HG03097 (cell line): ENCODE measurements at regions not wholly inside any gene's neighbourhood (a gene's known extent, or its start where the extent isn't known, plus 50 kb on each side); places are given as distances from the start of the nearest gene placed in this dataset.

Source experiments
- ATAC-seq: cut with Tn5 transposase; IDR thresholded peaks from one replicate; pipeline ENCODE4 v1.9.1; 2021; ENCODE audit not compliant: unreplicated experiment, low FRiP score

DNA sequence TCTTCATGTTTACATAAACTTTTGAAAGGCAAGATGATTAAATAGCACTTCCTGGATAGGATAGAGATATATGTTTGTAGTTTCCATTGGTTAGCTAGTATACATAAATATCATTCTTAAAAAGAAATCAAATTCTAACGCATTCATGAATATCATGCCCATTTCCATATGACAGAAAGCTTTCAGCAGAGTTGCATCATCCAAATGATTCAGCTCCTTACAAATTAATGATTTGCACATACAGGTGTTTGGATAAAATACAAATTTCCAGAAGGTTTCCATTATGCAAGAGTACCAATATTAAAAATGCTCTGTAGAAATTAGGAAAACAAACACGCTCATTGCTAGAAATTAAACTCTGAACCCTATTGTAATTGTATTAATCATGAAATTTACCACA lies 264.4 kb downstream of the FOXG1 start:
- no peak for ATAC-seq

DNA sequence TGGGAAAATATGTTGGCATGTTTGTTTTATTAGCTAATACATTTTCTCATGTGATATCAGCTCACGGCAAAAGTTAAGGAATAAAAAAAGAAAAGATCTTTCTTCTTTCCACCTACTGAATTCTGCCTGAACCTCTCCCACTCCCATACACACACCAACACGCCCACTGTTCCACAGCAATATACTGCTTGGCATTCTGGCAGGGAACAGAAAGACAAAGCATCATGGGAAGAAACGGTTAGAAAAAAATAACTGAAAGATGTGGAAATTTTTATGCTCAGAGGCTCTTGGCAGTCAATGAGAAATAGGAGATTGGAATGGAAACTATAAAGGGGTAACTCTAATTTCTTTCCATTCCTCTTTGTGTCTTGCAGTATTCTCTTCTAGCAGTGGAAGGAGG lies 268.5 kb downstream of the FOXG1 start:
- ATAC-seq = no peak

DNA sequence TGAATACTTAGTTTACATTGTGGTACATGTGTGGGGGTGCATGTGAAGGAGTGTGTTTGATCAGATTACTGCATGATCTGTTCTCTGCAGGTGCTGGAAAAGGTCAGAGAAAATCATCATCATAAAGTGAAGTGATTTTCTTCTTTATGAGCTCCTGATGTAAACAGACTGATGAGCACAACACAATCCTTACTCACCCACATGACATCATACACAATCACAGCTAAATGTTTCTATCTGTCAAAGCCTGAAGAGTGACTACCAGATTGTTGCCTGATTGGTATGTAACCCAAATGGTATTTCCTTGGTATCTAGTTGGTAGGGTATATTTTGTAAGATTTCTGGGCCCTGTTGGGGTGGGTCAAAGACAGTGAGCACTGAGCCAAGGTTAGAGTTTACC lies 270.8 kb downstream of the FOXG1 start:
- ATAC-seq = no peak

DNA sequence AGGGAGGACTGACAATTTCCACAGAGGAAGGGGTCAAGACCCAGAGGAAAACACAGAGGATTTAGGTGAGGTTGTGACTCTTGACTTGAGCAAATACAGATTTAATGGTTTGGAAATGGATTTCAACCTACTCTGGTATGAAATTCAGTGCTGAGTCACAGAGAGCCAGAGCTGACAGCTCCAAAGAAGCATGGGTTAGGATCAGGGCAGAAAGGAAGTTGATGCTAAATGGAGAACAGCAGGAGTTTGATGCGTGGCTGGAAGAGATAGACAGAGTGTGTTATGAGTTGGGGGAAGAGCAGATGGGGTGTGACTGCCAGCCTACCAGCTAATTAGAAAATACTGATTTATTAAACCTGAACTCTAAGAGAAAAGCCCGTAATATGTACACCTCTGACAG lies 272.6 kb downstream of the FOXG1 start:
- ATAC-seq = no peak

DNA sequence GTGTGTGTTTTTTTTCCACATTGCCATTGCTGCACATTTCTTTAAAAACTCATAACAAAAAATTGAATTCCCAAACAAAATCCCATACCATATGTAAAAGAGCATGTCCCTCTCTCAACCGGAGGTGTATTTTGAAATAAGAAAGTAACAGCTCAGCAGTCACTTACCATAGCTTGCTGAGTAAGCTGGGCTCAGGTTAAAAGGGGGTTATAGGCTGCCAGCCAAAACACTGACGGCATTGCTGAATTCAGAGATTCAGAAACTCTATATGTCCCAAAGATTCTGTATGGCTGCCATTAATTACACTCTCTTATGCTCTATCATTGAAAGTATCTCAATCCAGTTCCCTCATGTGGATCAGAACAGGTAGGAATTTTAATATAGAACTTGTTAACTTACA lies 276.0 kb downstream of the FOXG1 start:
- no peak for ATAC-seq

DNA sequence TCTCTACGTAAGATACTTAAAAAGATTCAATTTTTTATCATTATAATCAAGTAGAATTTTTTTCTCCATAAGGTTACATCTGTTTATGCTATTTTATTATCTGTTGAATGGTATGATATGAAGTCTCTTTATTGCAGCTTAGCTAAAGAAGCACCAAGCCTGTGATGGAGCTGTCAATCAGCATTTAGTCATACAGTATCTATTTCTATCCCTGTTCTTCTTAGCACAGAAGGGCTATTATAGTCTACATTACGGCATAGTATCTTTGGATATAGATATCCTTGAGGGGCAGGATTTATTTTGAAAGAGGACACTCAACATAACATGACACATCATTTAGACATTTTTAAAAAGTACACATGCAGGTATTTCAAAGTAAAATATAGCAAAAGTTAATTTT lies 277.1 kb downstream of the FOXG1 start:
- no peak for ATAC-seq

DNA sequence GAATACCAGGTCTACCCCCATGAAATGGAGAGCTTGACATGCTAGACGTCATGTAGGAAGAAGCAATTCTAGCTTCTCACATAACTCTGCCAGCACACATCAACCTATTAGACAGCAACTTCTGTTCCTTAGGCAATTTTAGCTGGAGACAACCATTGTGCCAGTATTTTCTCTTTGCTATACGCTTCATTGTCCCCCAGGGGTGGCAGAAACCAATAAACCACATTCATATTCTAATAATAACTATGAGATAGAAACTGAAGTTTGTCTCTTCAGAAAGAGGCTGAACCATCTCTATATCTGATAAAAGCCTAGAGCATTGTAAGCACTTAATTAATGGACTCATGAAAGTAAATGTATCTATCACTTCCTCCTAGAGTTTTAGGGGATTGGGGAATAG lies 278.6 kb downstream of the FOXG1 start:
- ATAC-seq = no peak

DNA sequence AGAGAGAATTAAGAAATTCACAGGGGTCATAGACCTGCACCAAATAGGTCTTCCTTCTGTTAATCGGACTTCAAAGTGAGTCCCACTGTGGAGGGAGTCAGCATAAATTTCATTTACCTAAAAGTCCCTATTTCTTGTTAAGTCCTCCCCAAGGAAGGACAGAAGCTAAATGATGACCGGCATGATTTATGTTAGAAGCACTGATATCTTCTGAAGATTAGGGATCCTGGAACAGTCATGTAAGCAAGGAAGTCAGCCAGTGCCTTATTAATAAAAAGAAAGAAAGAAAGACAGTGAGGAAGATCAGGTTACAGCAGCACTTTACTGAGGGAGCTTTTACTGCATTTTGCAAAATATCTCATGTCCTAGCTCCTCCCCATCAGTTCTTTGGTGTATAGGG lies 287.5 kb downstream of the FOXG1 start:
- ATAC-seq = no peak

DNA sequence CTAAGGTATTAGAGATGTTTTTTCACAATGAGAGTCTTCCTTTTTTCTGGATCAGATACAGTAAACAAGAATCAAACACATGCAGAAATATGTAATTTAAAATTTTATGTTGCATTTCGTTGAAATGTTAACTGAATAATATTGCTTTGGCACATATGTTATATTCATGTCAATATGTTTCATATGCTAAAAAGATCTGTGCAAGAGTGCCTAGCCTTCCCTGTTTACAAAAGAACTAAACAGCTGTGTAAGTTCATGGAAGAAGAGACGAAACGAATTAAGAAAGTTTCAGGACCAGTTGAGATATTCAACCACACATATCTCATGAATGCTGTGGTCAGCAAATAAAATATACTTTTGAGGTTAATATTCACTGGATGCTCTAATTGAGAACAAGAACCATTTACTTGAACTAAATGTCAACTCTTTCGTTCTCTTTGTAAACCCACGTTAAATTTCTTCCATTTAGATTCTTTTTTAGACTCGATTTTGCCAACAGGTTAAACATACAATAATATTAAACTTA lies 289.5 kb downstream of the FOXG1 start:
- no peak for ATAC-seq

DNA sequence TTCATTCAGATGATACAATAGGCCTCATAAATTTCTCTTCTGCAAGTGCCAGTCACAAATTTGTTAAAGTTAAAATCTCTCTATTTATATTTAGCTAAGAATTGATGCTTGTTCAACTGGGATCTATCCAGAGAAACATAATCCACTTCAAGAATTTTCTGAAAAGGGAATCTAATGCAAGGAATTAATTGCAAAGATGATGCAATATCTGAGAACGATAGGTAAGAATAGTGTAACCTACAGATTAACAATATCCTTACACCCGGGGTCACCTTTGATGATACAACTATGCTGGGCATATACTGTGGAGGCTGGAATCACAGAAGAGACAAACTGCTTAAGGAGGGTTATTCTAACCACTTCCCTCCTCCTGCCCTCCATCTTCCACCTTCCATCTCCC lies 295.1 kb downstream of the FOXG1 start:
- no peak for ATAC-seq

DNA sequence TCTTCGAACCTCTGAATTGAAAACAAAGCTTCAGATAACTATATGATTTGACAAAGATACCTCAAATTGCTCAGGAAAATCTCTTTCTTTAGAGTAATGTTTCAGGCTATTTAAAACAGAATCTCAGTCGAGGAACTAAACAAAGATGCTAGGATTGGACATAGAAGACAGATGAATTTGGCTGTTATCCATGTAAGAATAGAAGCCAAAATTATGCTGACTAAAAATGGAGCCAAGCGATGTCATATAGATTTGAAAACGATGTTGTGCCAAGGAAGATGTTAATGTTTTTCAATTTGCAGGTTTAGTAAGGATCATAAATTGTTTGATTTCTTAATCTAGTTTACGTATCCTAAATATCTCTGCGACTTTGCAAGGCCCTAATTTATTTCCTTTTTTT lies 295.9 kb downstream of the FOXG1 start:
- ATAC-seq = no peak

DNA sequence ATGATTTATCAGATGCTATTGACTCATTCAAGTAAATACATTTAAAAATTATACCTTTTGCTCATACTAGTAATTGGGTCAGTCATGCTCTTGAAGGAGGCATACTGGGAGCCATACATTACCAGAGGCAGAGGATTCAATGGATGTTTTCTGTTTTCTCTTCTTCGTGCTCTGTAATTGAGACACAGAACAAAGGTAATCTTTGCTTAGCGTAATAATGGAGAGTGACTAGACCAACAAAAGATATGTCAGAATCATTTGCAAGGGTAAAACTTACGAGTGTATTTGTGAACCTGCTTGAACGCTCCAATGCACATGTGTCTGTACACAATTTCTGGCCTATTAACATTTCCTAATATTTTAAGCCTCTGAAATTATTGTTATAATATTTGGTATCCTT lies 296.4 kb downstream of the FOXG1 start:
- ATAC-seq = no peak

DNA sequence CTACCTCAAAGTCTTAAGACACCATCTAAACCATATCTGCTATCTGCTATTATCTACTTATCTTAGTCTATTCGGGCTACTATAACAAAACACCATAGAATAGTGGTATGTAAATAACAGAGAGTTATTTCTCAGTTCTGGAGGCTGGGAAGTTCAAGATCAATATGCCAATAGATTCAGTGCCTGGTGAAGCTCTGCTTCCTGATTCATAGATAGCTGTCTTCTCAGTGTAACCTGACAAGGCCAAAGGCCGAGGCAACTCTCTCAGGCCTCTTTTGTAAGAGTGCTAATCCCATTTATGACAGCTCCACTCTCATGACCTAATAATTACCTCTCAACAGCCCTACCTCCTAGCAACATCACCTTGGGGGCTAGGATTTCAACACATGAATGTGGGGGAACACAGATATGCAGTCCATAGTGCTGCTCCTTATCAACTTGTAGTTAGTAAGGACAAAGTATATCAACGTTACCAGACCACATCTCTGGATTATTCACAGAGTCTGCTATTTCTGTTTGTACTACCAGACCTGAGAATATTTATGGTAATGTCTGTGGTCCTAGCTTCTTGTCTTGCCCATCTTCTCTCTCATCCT lies 297.8 kb downstream of the FOXG1 start:
- ATAC-seq = no peak

DNA sequence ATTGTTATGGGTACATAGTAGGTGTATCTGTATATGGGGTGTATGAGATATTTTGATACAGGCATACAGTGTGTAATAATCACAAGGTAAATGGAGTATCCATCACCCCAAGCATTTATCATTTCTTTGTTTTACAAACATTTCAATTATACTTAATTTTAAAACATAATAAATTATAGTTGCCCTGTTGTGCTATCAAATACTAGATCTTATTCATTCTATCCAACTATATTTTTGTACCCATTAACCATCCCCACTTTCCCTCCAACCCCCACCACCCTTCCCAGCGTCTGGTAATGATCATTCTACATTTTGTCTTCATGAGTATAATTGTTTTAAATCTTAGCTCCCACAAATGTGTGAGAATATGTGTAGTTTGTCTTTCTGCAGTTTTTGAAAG lies 302.6 kb downstream of the FOXG1 start:
- no peak for ATAC-seq

DNA sequence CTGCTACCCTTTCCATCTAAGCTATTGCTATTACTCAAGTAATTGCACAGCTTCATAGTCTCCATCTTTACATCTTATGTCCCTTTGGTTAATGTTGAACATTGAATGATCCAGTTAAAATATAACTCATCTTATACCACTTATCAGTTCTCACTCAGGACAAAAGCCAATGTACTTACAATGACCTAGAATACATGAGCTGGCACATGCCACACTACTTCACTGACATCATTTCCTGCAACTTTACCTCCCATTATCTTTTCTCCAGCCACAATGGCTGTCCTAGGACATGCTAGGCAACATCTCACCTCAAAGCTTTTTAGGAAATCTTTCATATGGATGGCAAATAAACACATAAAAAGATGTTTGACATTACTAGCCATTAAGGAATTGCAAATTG lies 309.2 kb downstream of the FOXG1 start:
- ATAC-seq = no peak

DNA sequence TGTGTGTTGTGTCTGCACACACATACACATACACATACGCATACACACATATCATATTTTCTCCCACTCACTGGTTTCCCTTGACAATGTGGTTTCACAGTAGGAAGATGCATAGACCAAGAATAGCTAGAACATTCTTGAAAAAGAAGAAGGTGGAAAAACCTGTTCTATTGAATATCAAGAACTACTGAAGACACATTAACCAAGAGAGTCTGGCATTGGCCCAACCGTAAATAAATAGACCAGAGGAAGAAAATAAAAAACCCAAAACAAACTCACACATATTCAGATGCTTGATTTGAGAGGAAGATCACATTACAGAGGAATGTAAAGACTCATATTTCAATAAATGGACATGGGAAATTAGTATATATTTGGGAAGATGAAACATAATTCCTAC lies 311.3 kb downstream of the FOXG1 start:
- no peak for ATAC-seq

DNA sequence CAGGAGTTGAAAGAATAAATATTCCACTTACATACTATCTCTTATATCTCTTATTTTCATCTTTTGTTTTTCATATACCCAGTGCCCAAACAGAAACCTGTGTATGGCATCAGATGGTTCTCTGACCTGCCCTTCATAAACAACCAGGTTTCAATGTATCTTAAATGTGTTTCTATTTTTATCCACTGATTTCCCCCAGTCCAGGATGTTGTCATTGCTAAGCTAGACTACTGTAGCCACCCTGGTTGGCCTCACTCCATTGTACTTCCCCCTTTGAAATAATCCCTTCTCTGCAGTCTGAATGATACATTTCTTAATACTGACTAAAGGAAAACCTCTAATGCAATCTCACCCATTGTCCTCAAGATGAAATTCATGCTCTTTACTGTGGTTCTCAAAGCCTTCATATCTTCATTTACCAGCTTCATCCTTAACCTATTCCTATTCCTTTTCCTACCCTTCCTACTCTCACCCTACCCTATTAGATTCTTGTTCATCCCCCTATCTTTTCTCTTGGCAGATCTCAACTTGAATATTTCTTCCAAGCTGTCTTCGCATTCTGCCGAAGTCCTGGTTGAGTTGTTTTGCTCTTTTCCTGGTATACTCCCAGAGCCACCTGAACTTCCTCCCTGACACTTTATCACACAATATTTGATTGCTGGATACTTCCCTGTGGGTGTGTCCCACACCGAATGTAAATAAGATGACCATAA lies 312.4 kb downstream of the FOXG1 start:
- no peak for ATAC-seq

DNA sequence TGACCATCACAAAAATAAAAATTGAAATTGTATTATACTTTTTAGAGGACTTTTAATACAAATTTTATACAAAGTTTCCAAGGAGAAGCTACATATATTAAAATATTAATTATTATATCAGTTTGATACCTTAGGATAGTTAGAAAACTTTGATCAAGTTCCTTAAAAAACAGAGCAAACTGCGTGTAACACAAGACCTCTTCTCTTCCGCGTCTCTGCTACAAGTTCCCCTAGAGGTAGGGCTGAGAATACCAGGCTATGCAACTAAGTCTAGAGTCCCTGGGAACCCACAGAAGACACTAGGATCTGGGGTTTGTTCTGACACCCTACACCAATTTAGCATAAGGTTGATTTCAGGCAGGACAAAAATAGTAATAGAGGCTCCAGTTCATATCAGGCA lies 319.0 kb downstream of the FOXG1 start:
- no peak for ATAC-seq

DNA sequence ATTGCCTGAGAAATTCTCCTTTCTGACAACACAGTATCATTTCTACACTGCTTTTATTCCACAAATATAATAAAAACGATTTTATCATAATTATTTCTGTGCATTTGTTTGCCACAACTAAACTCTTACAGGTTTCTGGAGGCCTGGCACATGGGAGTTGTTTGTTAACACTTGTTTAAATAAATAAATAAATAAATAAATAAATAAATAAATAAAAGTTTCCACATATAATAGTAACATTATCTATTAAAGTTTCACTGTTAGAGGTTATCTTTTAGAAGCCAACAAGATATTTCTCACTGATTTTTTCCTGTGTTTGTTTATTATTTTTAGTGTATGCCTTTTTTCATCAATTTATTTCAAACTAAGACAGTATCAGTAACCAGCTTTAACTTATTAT lies 323.3 kb downstream of the FOXG1 start:
- ATAC-seq = no peak

DNA sequence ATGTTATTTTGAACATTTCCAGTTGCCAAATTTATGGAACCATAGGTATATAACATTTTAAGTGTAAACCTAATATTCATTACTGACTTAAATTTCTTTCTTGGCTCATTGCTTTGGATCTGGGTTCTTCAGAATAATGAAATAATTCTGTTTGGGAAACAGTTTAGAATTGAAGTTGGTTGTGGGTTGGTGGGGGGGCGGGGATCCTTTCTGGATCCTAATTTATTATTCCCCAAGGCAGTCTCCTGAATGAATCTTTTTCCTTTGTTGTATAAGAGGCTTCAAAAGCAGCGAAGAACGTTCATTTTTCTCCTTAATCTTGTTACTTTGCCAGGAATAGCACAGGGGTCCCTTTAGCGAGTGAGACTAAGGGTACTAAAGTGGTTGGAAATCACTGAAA lies 325.5 kb downstream of the FOXG1 start:
- ATAC-seq = no peak

DNA sequence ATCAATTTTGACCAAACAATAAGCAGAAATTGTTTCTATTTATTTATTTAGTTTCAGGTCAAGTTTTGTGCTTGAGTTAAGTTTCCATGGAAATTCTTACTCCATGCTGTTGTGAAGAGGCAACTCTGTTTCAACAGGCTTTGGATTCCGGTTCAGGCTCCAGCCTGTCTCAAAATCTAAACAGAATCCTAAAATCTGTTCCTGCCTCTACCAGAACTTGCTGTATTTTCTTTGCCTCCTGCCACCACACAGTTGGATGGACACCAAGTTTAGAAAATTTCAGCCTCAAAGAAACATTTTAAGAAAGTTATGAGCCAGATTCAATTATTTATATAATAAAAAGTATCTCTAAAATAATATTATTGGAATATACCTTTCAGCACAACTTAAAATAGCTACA lies 330.9 kb downstream of the FOXG1 start:
- ATAC-seq = no peak

DNA sequence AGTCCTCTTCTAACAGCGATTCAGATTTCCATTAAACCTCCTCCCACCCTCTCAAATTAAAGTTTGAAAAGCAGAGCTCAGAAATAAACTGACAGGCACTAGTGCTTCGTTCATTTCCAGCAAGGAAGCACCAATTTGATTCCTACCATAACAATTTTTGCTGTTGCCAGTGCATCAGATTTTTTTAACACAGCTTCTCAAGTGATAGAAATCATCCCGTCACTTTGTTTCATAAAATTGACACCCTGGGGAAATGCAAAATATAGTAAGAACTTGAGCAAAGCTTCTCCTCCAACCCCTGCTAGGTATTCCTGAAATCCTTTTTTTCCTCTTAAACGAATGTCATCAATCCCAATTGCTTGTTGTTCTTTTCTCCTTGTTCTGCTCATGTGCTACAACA lies 332.1 kb downstream of the FOXG1 start:
- ATAC-seq = no peak

DNA sequence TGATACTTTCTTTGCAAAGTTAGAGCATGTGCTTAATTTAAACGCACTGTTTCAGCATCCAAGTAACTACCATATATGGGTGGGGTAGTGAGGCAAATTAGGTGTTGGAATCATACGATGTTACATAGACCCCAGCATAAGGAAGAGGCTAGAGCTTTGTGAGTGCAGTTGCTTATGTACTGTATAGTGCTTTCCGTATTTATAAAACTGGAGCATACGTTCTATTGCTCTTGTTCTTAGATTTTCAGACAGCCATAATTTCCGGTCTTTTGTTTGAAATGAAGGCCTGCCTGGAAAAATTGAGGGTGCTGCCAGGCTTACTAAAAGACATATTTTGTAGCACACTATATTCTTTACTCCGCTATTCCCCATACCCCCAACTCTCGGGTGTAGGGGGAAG lies 335.7 kb downstream of the FOXG1 start:
- ATAC-seq = no peak
